ENCODE measurements at regions not wholly inside any gene's neighbourhood (a gene's known extent, or its start where the extent isn't known, plus 50 kb on each side); places are given as distances from the start of the nearest gene placed in this dataset.

- Histone ChIP-seq H3K36me3 (ENCODE audit: insufficient read depth, low read length) (no peaks in the 10 kb centered on the region), H2AFZ (ENCODE audit: low read length) (no peak overlapping the region), H3K79me2 (ENCODE audit: insufficient read depth, low read length) (no peaks in the 10 kb centered on the region), H3K9me3 (ENCODE audit: low read depth, low read length) (no peaks in the 10 kb centered on the region), H3K27me3 (ENCODE audit: insufficient read depth, low read length) (no peaks in the 10 kb centered on the region), H3K4me3 (ENCODE audit: insufficient read depth, low read length) (no peak overlapping the region), H3K27ac (ENCODE audit: low read depth, low read length) (no peak overlapping the region), H3K4me1 (ENCODE audit: insufficient read depth, low read length) (no peaks in the 10 kb centered on the region), H4K20me1 (ENCODE audit: insufficient read depth, low read length) (no peaks in the 10 kb centered on the region), H3K4me2 (ENCODE audit: insufficient read depth, low read length) (no peak overlapping the region)
- TF ChIP-seq CTCF (IDR thresholded peaks at IDR 0.05; ENCODE audit: extremely low read depth, low read depth, low read length): no peak
- no peak for DNase-seq (ENCODE audit: insufficient read length, low spot score, missing footprints)
Measured at GRCh38 chr12:77494296-77494695, 336.4 kb upstream of the NAV3 start.

- no peaks in the 10 kb centered on the region for H3K9me3 ChIP-seq (ENCODE audit: low read depth, low read length)
- no peak overlapping the region for H3K4me3 ChIP-seq (ENCODE audit: insufficient read depth, low read length)
- no peak overlapping the region for H3K4me2 ChIP-seq (ENCODE audit: insufficient read depth, low read length)
- TF ChIP-seq CTCF (IDR thresholded peaks at IDR 0.05; ENCODE audit: extremely low read depth, low read depth, low read length): no peak
- no peaks in the 10 kb centered on the region for H3K79me2 ChIP-seq (ENCODE audit: insufficient read depth, low read length)
- peak; percentile 34 for DNase-seq (ENCODE audit: insufficient read length, low spot score, missing footprints)
- no peaks in the 10 kb centered on the region for H3K27me3 ChIP-seq (ENCODE audit: insufficient read depth, low read length)
- H2AFZ ChIP-seq (ENCODE audit: low read length): no peak overlapping the region
- no peaks in the 10 kb centered on the region for H3K4me1 ChIP-seq (ENCODE audit: insufficient read depth, low read length)
- H3K36me3 ChIP-seq (ENCODE audit: insufficient read depth, low read length): no peaks in the 10 kb centered on the region
- no peaks in the 10 kb centered on the region for H4K20me1 ChIP-seq (ENCODE audit: insufficient read depth, low read length)
- no peak overlapping the region for H3K27ac ChIP-seq (ENCODE audit: low read depth, low read length)
Measured at GRCh38 chr12:77493302-77494168, 337.2 kb upstream of the NAV3 start.

GRCh38 chr12:77492536-77492935, 338.2 kb upstream of the NAV3 start:
- no peaks in the 10 kb centered on the region for H3K36me3 ChIP-seq (ENCODE audit: insufficient read depth, low read length)
- no peak for TF ChIP-seq CTCF (IDR thresholded peaks at IDR 0.05; ENCODE audit: extremely low read depth, low read depth, low read length)
- H3K9me3 ChIP-seq (ENCODE audit: low read depth, low read length): no peaks in the 10 kb centered on the region
- no peak overlapping the region for H3K4me3 ChIP-seq (ENCODE audit: insufficient read depth, low read length)
- no peak overlapping the region for H2AFZ ChIP-seq (ENCODE audit: low read length)
- no peak overlapping the region for H3K4me2 ChIP-seq (ENCODE audit: insufficient read depth, low read length)
- H4K20me1 ChIP-seq (ENCODE audit: insufficient read depth, low read length): no peaks in the 10 kb centered on the region
- no peak for DNase-seq (ENCODE audit: insufficient read length, low spot score, missing footprints)
- no peak overlapping the region for H3K27ac ChIP-seq (ENCODE audit: low read depth, low read length)
- no peaks in the 10 kb centered on the region for H3K79me2 ChIP-seq (ENCODE audit: insufficient read depth, low read length)
- no peaks in the 10 kb centered on the region for H3K4me1 ChIP-seq (ENCODE audit: insufficient read depth, low read length)
- no peaks in the 10 kb centered on the region for H3K27me3 ChIP-seq (ENCODE audit: insufficient read depth, low read length)

- H3K27ac ChIP-seq (ENCODE audit: low read depth, low read length): no peak overlapping the region
- no peaks in the 10 kb centered on the region for H3K79me2 ChIP-seq (ENCODE audit: insufficient read depth, low read length)
- no peaks in the 10 kb centered on the region for H3K4me1 ChIP-seq (ENCODE audit: insufficient read depth, low read length)
- H3K9me3 ChIP-seq (ENCODE audit: low read depth, low read length): no peaks in the 10 kb centered on the region
- no peak for DNase-seq (ENCODE audit: insufficient read length, low spot score, missing footprints)
- H4K20me1 ChIP-seq (ENCODE audit: insufficient read depth, low read length): no peaks in the 10 kb centered on the region
- no peak overlapping the region for H2AFZ ChIP-seq (ENCODE audit: low read length)
- TF ChIP-seq CTCF (IDR thresholded peaks at IDR 0.05; ENCODE audit: extremely low read depth, low read depth, low read length): no peak
- H3K36me3 ChIP-seq (ENCODE audit: insufficient read depth, low read length): no peaks in the 10 kb centered on the region
- H3K27me3 ChIP-seq (ENCODE audit: insufficient read depth, low read length): no peaks in the 10 kb centered on the region
- H3K4me3 ChIP-seq (ENCODE audit: insufficient read depth, low read length): no peak overlapping the region
- no peak overlapping the region for H3K4me2 ChIP-seq (ENCODE audit: insufficient read depth, low read length)
Measured at GRCh38 chr12:77489331-77489970, 341.2 kb upstream of the NAV3 start.

All from osteoblast (primary cell).